ENCODE measurements at regions not wholly inside any gene's neighbourhood (a gene's known extent, or its start where the extent isn't known, plus 50 kb on each side); places are given as distances from the start of the nearest gene placed in this dataset.
A peak's percentile ranks its signal among the peaks of the same experiment; 100 is the strongest.

DNA sequence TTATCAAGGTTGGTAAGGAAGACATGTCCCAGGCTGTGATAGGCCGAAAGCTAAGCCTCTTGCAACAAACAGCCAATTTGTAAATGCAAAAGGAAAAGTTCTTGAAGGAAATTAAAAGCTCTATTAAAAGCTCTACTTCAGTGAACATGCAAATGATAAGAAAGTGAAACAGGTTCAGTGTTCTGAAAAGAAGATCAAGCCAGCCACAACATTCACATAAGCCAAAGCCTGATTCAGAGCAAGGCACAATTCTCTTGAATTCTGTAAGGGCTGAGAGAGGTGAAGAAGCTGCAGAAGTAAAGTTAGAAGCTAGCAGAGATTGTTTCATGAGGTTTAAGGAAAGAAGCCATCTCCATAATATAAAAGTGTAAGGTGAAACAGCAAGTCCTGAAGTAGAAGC lies 1259.5 kb upstream of the PIK3C3 start:
- DNase-seq (ENCODE audit: low spot score) = no peak
- Histone ChIP-seq H3K18ac (ENCODE audit: low read length) (no peak overlapping the region), H3K27ac (replicated peaks; ENCODE audit: low read length) (no peak overlapping the region), H3K9me3 (replicated peaks in 1 of 2; ENCODE audit: control insufficient read depth in 2 of 2, insufficient read depth in 1 of 2, low read depth in 1 of 2, low read length in 2 of 2) (no peaks in the 10 kb centered on the region), H3K4me3 (ENCODE audit: low read length in 2 of 2) (no peak overlapping the region), H2BK5ac (ENCODE audit: low read length) (no peak overlapping the region), H2BK12ac (ENCODE audit: low read length) (no peak overlapping the region), H3K27me3 (ENCODE audit: control insufficient read depth in 3 of 3, insufficient read depth in 3 of 3, low read depth in 1 of 3, low read length in 3 of 3) (no peaks in the 10 kb centered on the region), H3K36me3 (replicated peaks in 1 of 2; ENCODE audit: control insufficient read depth in 2 of 2, insufficient read depth in 2 of 2, low read length in 2 of 2) (no peaks in the 10 kb centered on the region), H3K23ac (ENCODE audit: low read depth, low read length, poor library complexity) (no peak overlapping the region), H2BK15ac (ENCODE audit: low read length) (no peak overlapping the region), H3K14ac (ENCODE audit: low read length) (no peak overlapping the region), H2AK5ac (ENCODE audit: low read depth, low read length) (no peak overlapping the region), H4K91ac (ENCODE audit: low read depth, low read length, poor library complexity) (no peak overlapping the region), H2BK120ac (ENCODE audit: low read depth, low read length) (no peak overlapping the region), H3K79me1 (ENCODE audit: low read depth, low read length) (no peaks in the 10 kb centered on the region), H3K4ac (ENCODE audit: low read length) (no peak overlapping the region), H3K4me2 (ENCODE audit: insufficient read depth, low read length, poor library complexity, severe bottlenecking) (no peak overlapping the region), H3K4me1 (ENCODE audit: control insufficient read depth in 2 of 2, insufficient read depth in 1 of 2, low read depth in 1 of 2, low read length in 2 of 2) (no peaks in the 10 kb centered on the region), H2AFZ (ENCODE audit: low read length) (peak overlapping the region; percentile 59), H3K9ac (ENCODE audit: low read depth, low read length, poor library complexity) (no peak overlapping the region), H4K8ac (ENCODE audit: low read depth, low read length) (no peak overlapping the region)
- WGBS, 2 donors (ENCODE audit: extremely low coverage in 2 of 2, insufficient read length in 2 of 2, insufficient replicate concordance in 1 of 2) = no CpG with 5 or more reads among the region's 1 CpG

- H4K8ac ChIP-seq (ENCODE audit: low read depth, low read length) = no peak overlapping the region
- H3K14ac ChIP-seq (ENCODE audit: low read length) = no peak overlapping the region
- no peak overlapping the region for H4K91ac ChIP-seq (ENCODE audit: low read depth, low read length, poor library complexity)
- no peaks in the 10 kb centered on the region for H3K27me3 ChIP-seq (ENCODE audit: control insufficient read depth in 3 of 3, insufficient read depth in 3 of 3, low read depth in 1 of 3, low read length in 3 of 3)
- H3K79me1 ChIP-seq (ENCODE audit: low read depth, low read length) = no peaks in the 10 kb centered on the region
- H3K9me3 ChIP-seq (replicated peaks in 1 of 2; ENCODE audit: control insufficient read depth in 2 of 2, insufficient read depth in 1 of 2, low read depth in 1 of 2, low read length in 2 of 2) = no peaks in the 10 kb centered on the region
- H3K4me1 ChIP-seq (ENCODE audit: control insufficient read depth in 2 of 2, insufficient read depth in 1 of 2, low read depth in 1 of 2, low read length in 2 of 2) = no peaks in the 10 kb centered on the region
- no peak overlapping the region for H3K23ac ChIP-seq (ENCODE audit: low read depth, low read length, poor library complexity)
- H2BK12ac ChIP-seq (ENCODE audit: low read length) = no peak overlapping the region
- no peak overlapping the region for H2BK120ac ChIP-seq (ENCODE audit: low read depth, low read length)
- H2BK15ac ChIP-seq (ENCODE audit: low read length) = no peak overlapping the region
- H3K18ac ChIP-seq (ENCODE audit: low read length) = no peak overlapping the region
- H3K4me2 ChIP-seq (ENCODE audit: insufficient read depth, low read length, poor library complexity, severe bottlenecking) = no peak overlapping the region
- no peak for DNase-seq (ENCODE audit: low spot score)
- no peak overlapping the region for H3K4ac ChIP-seq (ENCODE audit: low read length)
- H2AFZ ChIP-seq (ENCODE audit: low read length) = no peak overlapping the region
- H3K27ac ChIP-seq (replicated peaks; ENCODE audit: low read length) = no peak overlapping the region
- H3K36me3 ChIP-seq (replicated peaks in 1 of 2; ENCODE audit: control insufficient read depth in 2 of 2, insufficient read depth in 2 of 2, low read length in 2 of 2) = no peaks in the 10 kb centered on the region
- H2BK5ac ChIP-seq (ENCODE audit: low read length) = no peak overlapping the region
- WGBS, 2 donors (ENCODE audit: extremely low coverage in 2 of 2, insufficient read length in 2 of 2, insufficient replicate concordance in 1 of 2) = no CpG with 5 or more reads among the region's 3 CpGs
- H3K4me3 ChIP-seq (ENCODE audit: low read length in 2 of 2) = no peak overlapping the region
- no peak overlapping the region for H2AK5ac ChIP-seq (ENCODE audit: low read depth, low read length)
- H3K9ac ChIP-seq (ENCODE audit: low read depth, low read length, poor library complexity) = no peak overlapping the region
Measured at GRCh38 chr18:40692871-40693270, 1262.2 kb upstream of the PIK3C3 start.

DNA sequence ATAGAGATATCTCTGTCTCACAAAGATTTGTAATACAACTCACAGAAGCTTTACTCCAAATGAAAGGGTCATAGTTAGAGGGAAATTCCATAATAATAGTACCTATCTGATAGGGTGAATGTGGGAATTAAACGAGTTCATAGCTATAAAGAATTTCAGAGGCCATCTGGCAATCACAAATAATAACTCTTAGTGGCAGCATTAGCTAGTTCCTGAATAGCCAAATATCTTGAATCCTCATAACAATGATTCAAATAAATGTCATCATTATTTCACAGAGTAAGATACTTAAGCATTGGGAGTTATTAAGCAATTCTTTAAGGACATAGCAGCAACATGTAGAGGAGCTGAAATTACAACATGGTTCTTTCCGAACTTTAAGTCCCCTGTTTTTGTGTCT lies 1265.0 kb upstream of the PIK3C3 start:
- Histone ChIP-seq H2AFZ (ENCODE audit: low read length) (no peak overlapping the region), H3K14ac (ENCODE audit: low read length) (no peak overlapping the region), H3K4ac (ENCODE audit: low read length) (no peak overlapping the region), H3K4me1 (ENCODE audit: control insufficient read depth in 2 of 2, insufficient read depth in 1 of 2, low read depth in 1 of 2, low read length in 2 of 2) (no peaks in the 10 kb centered on the region), H2BK12ac (ENCODE audit: low read length) (no peak overlapping the region), H3K4me3 (ENCODE audit: low read length in 2 of 2) (no peak overlapping the region), H3K18ac (ENCODE audit: low read length) (no peak overlapping the region), H2BK15ac (ENCODE audit: low read length) (no peak overlapping the region), H3K23ac (ENCODE audit: low read depth, low read length, poor library complexity) (no peak overlapping the region), H2BK5ac (ENCODE audit: low read length) (no peak overlapping the region), H3K36me3 (replicated peaks in 1 of 2; ENCODE audit: control insufficient read depth in 2 of 2, insufficient read depth in 2 of 2, low read length in 2 of 2) (no peaks in the 10 kb centered on the region), H3K27me3 (ENCODE audit: control insufficient read depth in 3 of 3, insufficient read depth in 3 of 3, low read depth in 1 of 3, low read length in 3 of 3) (no peaks in the 10 kb centered on the region), H3K79me1 (ENCODE audit: low read depth, low read length) (no peaks in the 10 kb centered on the region), H2BK120ac (ENCODE audit: low read depth, low read length) (no peak overlapping the region), H4K8ac (ENCODE audit: low read depth, low read length) (no peak overlapping the region), H4K91ac (ENCODE audit: low read depth, low read length, poor library complexity) (no peak overlapping the region), H3K4me2 (ENCODE audit: insufficient read depth, low read length, poor library complexity, severe bottlenecking) (no peak overlapping the region), H3K9ac (ENCODE audit: low read depth, low read length, poor library complexity) (no peak overlapping the region), H2AK5ac (ENCODE audit: low read depth, low read length) (no peak overlapping the region), H3K27ac (replicated peaks; ENCODE audit: low read length) (no peak overlapping the region), H3K9me3 (replicated peaks in 1 of 2; ENCODE audit: control insufficient read depth in 2 of 2, insufficient read depth in 1 of 2, low read depth in 1 of 2, low read length in 2 of 2) (peaks cover 0 to 2% of the 10 kb centered on the region in 2 donors)
- DNase-seq (ENCODE audit: low spot score) = no peak
- WGBS, 2 donors (ENCODE audit: extremely low coverage in 2 of 2, insufficient read length in 2 of 2, insufficient replicate concordance in 1 of 2) = no CpG with 5 or more reads among the region's 2 CpGs

DNA sequence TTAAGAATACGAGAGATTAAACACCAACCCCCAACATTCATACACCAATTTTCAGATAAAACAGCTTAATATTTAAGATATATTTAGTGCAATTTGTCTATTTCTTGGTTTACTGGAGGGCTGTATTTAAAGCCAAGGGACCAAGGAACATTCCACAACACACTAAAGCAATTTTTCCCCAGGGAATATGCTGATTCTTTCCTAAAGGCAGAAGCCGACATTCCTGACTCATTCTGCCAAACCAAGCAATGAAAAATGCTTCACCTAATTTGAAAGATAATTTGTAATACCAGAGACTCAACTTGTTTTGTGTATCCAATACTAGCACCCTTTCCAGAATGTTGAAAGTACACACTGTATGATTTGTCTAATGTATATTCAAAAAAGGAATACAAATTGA lies 1267.6 kb upstream of the PIK3C3 start:
- H4K8ac ChIP-seq (ENCODE audit: low read depth, low read length) = no peak overlapping the region
- no peak overlapping the region for H3K4me2 ChIP-seq (ENCODE audit: insufficient read depth, low read length, poor library complexity, severe bottlenecking)
- H3K14ac ChIP-seq (ENCODE audit: low read length) = no peak overlapping the region
- H2AK5ac ChIP-seq (ENCODE audit: low read depth, low read length) = no peak overlapping the region
- no peak overlapping the region for H2BK5ac ChIP-seq (ENCODE audit: low read length)
- H3K36me3 ChIP-seq (replicated peaks in 1 of 2; ENCODE audit: control insufficient read depth in 2 of 2, insufficient read depth in 2 of 2, low read length in 2 of 2) = no peaks in the 10 kb centered on the region
- H2AFZ ChIP-seq (ENCODE audit: low read length) = no peak overlapping the region
- no peak overlapping the region for H2BK15ac ChIP-seq (ENCODE audit: low read length)
- no peak overlapping the region for H2BK120ac ChIP-seq (ENCODE audit: low read depth, low read length)
- H2BK12ac ChIP-seq (ENCODE audit: low read length) = no peak overlapping the region
- no CpG with 5 or more reads among the region's 2 CpGs for WGBS, 2 donors (ENCODE audit: extremely low coverage in 2 of 2, insufficient read length in 2 of 2, insufficient replicate concordance in 1 of 2)
- H3K4ac ChIP-seq (ENCODE audit: low read length) = no peak overlapping the region
- H3K4me1 ChIP-seq (ENCODE audit: control insufficient read depth in 2 of 2, insufficient read depth in 1 of 2, low read depth in 1 of 2, low read length in 2 of 2) = no peaks in the 10 kb centered on the region
- no peak overlapping the region for H3K23ac ChIP-seq (ENCODE audit: low read depth, low read length, poor library complexity)
- no peaks in the 10 kb centered on the region for H3K79me1 ChIP-seq (ENCODE audit: low read depth, low read length)
- no peak overlapping the region for H3K18ac ChIP-seq (ENCODE audit: low read length)
- peaks cover 0 to 2% of the 10 kb centered on the region in 2 donors for H3K9me3 ChIP-seq (replicated peaks in 1 of 2; ENCODE audit: control insufficient read depth in 2 of 2, insufficient read depth in 1 of 2, low read depth in 1 of 2, low read length in 2 of 2)
- DNase-seq (ENCODE audit: low spot score) = no peak
- H3K9ac ChIP-seq (ENCODE audit: low read depth, low read length, poor library complexity) = no peak overlapping the region
- no peak overlapping the region for H3K27ac ChIP-seq (replicated peaks; ENCODE audit: low read length)
- no peak overlapping the region for H4K91ac ChIP-seq (ENCODE audit: low read depth, low read length, poor library complexity)
- no peaks in the 10 kb centered on the region for H3K27me3 ChIP-seq (ENCODE audit: control insufficient read depth in 3 of 3, insufficient read depth in 3 of 3, low read depth in 1 of 3, low read length in 3 of 3)
- no peak overlapping the region for H3K4me3 ChIP-seq (ENCODE audit: low read length in 2 of 2)

Measured in neuronal stem cell (in vitro differentiated cells).